ENCODE measurements at regions not wholly inside any gene's neighbourhood (a gene's known extent, or its start where the extent isn't known, plus 50 kb on each side); places are given as distances from the start of the nearest gene placed in this dataset.
"Not testable (repeated sequence)": the region's sequence is repeated elsewhere in the genome, so short reads cannot be mapped to it uniquely, and the experiment has no call there.

DNA sequence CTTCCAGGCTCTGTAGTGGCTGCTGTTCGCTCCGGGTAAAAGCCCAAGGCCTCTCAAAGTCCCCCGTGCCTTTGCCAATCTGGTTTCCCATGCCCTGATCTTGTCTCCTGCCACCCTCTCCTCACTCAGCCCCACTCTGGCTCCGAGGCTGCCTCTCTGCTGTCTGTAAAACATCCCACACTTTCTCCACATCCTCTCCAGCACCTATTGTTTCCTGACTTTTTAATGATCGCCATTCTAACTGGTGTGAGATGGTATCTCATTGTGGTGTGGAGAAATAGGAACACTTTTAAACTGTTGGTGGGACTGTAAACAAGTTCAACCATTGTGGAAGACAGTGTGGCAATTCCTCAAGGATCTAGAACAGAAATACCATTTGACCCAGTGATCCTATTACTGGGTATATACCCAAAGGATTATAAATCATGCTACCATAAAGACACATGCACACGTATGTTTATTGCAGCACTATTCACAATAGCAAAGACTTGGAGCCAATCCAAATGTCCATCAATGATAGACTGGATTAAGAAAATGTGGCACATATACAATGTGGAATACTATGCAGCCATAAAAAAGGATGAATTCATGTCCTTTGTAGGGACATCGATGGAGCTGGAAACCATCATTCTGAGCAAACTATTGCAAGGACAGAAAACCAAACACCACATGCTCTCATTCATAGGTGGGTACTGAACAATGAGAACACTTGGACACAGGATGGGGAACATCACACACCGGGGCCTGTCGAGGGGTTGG, 112.9 kb downstream of the VEGFA start:
- DNase-seq = not testable (repeated sequence)

DNA sequence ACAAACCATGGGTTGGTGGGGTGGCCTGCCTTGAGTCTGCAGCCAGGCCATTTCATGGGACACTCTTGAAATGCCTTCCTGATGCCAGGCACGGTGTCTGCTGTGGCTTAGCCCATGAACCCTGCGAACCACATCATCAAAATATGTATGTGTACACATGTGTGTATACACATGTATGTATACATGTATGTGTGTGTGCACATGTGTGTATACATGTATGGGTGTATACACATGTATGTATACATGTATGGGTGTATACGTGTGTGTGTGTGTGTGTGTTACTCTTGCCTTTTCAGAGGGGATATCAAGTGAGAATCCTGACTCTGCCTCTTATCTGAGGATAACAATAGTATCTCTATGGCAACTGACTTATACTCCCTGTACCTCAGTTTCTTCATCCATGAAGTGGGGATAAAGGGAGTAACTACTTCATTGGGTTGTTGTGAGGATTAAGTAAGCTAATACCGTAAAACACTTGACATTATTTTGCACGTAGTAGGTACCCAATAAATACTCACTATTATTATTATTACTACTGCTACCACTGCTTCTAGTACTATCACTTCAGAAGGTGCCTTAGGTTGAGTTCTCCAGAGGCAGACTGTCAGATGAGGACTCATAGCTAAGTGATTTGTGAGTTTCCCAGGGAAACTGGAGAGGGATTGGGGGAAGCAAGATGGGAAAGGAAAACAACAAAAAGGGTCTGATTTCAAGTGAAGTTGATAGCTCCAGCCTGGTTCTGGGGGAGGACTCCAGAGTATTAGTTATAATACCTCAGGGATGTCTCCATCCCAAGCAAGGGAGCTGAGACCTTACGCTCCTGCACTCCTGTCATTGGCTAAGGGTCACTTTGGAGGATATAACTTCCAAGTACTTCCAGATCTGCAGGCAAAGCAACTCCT, 110.5 kb downstream of the VEGFA start:
- no peak for DNase-seq

DNA sequence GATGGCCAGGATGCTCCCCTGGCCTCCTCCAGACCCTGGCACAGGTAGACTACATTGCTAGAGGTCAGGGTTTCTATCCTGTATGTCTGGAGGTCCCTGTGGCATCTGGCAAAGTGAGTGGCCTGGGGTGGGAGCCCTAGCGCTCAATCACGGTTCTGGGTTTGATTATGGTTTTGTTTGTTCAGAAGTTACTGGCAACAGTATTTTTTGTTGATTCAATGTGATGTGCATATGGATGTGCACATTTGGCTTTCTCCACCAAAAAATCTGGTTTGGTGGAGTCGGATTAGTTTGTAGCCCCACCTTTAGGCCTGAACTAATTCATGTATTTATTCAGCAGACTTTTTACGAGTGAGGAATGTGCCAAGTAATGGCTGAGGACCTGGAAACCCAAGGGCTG, 109.7 kb downstream of the VEGFA start:
- DNase-seq = no peak

DNA sequence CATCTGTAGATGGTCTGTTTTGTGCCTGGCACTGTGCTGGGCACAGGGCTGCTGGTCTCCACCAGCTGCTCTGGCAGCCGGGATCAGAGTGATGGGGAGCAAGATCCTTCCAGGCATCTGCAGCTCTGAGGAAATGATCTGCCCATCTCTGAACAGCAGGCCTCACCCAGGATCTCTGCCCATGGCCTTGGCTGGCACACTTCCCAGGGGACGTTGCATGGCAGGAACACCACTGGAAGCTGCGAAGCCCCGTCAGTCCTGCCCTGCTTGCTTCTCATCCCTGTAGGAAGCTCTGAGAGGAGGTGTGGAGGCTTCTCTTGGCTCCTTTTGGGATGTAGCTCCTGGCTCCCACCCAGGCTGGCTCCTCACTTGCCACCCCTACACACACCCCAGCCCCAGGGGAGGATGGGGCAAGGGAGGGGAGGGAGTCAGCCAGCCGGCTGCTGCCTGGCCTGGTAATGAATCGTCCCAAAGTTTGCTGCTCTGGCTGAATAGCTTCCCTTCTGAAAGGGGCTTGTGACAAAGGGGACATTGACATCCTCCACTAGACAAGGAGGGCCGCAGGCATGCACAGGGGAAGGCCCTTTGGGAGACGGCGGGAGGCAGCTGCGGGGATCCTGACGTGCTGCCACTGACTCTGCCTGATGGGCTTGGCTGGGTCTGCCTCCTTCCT, 108.9 kb downstream of the VEGFA start:
- no peak for DNase-seq

DNA sequence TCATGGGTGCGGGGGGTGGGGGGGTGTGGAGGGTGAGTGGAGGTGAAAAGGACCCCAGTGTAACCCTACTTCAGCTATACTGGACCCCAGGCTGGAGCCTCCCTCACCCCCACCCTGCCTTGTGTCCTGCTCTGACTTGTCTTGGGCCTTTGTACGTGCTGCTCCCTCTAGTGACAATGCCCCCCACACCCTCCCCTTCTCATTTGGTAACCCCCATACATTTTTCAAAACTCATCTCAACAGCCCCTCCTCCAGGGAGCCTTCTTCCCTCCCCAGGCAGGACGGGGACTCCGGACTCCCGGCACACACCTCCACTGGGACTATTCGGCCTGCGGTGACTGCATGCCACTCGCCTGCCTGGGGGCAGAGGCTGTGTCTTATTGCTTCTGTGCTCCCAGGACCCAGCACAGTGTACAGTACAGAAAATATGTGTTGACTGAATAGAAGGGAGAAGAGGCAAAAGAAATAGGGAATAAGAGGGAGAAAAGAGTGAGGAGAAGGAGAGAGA, 108.2 kb downstream of the VEGFA start:
- no peak for DNase-seq

DNA sequence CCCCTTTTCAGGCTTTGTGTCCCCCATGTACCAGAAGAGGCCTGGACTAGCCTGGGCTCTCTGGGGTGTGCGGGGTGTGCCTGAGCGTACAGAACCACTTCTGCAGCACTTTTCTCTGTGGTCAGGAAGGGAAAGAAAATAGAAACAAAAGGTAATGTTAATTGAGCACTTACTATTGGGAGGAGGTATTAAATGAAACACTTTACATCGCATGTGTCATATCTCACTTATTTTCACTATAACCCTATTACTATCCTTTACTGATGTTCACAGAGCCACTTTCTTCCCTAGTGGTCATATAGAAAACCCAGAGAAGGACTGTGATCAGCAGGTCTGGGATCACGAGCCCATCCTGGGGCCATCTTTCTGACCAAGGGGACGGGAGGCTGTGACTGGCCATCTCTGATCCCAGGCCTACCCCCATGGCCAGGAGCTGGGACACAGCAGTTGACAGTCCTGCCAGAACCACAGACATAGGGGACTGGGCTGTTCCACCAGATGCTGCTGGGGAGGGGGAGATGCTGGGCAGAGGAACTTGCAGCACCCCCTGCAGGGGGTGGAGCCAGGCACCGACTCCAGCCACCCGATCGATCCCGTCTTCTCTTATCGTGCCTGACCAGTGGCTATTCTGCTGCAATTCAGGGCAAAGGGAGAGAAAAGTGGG, 107.6 kb downstream of the VEGFA start:
- no peak for DNase-seq

DNA sequence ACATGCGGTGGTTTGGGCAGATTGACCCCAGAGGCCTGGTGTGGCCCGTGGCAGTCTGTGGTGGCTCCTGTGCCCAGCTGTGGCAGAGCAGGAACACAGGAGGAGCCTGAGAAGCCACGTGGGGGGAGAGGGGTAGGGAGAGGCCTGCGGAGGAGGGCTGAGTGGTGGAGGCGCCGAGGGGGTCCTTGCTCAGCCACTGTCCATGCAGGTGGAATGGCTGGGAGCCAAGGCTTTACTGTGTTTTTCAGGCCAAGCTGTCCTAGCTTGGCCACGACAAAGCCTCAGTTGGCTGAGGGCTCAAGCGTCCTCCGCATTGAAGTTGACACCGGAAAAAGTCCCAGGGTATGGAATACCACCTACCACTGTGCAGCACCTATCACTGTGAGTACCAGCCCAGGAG, 107.0 kb downstream of the VEGFA start:
- no peak for DNase-seq

DNA sequence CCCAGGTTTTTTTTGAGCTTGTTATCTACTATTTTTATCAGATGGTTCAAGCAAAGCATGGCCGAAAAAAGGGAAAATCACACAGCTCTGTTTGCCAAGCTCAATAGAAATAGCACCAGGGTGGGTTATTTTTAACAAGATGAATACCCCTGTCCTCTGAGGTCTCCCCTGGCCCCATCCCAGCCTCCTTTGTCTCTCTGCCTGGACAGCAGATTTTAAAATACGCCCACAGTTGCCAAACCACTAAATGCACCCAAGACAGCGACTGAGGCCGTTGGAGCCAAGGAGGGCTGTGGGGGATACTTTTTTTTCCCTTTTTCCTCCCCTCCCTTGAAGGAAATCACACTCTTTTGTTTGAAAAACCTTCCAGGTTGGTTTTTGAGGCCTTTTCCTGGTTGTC, 106.6 kb downstream of the VEGFA start:
- no peak for DNase-seq

DNA sequence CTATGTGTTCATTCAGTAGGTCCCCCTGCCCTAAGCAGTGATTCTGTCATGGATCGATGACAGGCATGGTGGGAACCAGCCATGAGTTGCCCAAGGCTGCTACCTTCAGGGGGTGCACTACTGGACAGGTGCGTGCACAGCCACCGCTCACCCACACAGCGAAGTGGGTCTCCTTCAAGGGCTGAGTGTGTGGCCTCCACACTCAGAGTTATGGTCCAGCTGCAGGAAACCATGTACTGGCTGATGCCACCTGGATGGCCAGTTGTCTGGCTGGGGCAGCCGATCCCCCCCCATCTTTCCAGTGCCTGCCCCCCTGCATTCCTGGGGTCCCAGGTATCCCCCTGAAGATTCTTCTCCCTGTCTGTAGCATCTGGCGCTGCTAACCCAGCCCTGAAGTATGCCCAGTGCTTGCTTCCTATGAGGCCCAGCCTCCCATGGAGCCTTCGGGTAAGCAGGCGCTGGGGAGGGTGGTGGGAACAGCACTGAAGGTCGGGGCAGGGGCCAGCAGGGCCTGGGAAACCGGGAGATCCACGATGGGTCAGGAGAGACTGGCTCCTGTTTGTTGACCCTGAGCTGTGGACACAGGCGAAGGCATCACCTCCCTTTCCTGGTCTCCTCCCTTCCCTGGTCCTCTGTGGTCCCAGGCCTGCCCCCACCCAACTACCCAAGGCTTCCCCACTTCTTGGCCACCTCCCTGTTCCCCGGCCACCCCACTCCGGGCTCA, 106.0 kb downstream of the VEGFA start:
- no peak for DNase-seq

DNA sequence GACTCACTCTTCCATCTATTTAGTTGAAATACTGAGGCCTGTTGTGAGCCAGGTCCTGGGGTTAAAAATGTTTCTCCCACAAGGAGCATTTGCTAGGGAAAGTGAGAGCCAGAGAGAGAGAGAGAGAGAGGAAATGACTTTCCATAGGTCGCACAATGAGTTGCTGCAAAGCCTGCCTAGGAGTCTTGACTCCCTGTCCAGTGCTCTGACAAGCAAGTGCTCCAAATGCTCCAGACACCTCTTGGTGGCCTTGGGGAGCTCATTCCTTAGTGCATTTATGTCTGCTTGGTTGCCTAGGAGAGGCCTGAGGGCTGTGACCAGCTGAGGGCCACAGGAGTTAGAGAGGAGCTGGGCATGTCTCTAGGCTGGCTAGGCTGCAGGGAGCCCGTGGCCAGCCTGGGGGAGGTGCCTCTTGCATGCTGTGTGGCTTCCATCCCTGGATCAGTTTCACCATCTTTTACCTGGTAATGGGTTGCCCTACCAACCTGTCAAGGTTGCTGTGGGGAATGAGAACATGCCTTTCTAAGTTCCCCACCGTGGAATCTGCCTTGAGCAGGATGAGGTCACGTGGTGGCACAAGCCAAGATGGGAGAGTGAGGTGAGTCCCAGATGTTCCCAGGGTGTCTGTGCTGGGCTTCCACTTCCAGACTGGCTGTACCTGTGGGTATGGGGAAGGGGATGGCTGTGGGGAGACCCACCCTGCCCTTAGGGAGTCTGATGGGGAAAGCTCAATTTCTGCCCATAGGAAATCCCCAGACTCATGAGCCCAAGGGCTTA, 105.0 kb downstream of the VEGFA start:
- DNase-seq = no peak

DNA sequence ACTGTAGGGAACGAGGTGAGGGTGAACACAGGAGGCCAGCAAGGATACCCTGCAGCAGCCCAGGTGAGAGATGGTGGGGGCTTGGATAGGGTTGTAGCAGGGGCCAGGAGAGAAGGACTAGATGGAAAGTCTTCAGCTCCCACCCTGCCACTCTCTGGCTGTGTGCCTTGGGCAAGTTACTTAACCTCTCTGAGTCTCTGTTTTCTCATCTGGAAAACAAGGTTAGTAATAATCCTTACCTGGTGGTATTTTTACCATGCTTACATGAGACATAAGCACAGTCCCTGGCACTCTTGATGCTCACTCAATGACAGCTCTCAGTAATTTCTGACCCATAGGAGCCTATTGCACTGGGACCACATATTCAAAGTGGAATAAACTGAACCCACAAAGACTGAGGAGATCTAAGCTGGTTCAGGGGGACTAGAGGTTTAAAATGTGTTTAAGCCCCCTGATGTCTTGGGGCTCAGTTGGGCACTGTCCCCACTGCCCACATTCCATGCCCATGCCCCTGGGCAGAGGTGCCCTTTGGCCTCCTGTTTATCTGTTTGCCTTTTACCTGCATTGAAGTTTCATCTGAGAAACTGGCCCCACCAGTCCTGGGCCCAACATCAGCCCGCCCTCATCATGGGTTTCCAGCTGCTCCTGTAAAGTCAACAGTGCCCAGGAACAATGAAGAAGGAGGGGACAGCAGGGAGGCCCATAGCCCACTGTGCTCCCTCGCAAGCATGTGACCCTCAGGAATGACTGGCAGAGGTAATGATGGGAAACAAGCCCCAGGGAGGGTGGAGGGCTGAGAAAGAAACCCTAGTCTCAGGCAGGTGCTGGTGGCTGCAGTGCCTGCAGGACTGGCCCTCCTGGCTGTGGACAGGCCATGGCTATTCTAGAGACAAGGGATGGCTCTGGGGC, 104.0 kb downstream of the VEGFA start:
- DNase-seq = no peak

DNA sequence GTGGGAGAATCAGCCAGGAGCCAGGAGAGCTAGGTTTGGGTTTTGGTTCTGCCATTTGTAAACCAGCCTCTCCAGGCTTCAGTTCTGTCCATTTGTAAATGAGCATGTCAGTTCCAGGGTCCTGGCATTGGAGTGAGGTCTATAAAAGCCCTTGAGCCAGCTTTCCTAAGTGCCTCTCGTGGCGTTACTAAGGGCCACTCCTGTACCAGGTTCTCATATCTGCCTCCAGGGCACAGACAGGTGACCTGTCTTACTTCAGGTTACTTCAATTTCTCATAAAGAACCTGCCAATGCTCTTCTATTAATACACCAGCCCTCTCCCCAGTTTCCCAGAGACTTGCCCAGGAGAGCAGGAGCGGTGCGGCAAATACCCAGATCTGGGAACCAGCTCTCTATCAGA, 101.9 kb downstream of the VEGFA start:
- DNase-seq = no peak

DNA sequence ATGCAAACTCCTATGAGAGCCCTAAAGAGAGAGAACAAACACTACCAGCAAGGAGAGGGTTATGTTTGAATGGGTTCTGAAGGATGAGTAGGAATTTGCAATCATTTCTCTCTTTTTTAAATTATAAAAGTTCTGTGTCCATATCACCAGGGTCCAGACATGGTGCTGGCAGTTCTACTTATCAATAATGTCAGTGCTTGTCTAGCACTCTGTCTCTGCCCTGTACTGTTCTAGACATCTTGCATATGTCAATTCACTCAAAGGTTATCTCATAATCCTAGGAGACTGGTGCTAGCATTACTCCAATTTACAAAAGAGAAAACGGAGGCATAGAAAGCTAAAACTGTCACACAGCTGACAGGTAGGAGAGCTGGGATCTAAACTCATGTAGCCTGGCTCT, 101.3 kb downstream of the VEGFA start:
- no peak for DNase-seq

DNA sequence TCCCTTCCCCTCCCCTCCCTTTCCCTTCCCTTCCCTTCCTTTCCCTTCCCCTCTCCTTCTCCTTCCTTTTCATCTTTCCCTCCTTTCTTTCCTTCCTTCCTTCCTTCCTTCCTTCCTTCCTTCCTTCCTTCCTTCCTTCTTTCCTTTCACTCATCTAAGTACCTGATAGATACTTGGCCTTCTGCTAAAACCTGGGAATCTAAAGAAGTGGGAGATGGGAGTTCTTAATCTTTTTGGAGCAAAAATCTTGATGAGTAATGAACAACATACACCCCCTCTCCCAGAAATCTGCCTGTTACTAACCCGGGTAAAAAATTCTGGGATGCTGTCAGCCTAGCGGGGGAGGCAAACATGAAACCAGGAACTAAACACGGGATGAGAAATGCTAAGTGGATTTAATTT, 100.7 kb downstream of the VEGFA start:
- DNase-seq = no peak

DNA sequence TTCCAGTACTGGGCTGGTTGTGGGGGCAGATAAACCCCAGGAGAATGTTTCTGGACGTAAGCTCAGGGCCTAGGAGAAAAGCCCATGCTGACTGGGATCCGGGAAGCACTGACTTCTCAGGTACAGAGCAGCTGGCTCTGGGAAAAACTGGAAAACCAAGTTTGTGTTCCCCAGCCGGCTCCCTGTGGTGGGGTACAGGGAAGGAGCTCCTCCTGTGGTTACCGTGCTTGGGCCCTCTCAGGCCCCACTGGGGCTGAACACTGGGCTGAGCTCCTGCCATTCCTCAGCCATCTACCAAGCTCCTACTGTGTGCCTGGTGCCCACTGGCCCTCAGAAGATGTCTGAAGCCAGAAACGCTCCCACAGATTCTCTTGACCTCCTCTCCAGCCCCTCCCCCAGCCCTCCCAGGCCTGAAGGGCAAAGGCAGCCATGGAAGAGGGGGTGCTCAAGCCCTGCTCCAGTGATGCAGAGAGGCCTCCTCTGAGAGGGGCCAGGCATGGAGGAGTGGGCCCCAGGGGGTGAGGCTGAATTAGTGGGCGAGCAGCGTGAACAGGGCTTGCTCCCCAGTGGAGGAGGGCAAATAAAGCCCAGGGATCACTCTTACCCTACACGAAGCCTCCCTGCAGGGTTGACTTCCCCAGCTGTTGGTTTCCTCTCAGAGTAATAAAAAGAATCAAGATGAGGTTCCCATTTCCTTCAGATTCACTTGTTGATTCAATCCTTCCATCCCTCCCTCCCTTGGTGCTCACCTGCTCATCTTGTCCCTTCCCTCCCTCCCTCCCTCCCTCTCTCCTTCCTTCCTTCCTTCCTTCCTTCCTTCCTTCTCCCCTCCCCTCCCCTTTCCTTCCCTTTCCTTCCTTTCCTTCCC, 100.0 kb downstream of the VEGFA start:
- no peak for DNase-seq

DNA sequence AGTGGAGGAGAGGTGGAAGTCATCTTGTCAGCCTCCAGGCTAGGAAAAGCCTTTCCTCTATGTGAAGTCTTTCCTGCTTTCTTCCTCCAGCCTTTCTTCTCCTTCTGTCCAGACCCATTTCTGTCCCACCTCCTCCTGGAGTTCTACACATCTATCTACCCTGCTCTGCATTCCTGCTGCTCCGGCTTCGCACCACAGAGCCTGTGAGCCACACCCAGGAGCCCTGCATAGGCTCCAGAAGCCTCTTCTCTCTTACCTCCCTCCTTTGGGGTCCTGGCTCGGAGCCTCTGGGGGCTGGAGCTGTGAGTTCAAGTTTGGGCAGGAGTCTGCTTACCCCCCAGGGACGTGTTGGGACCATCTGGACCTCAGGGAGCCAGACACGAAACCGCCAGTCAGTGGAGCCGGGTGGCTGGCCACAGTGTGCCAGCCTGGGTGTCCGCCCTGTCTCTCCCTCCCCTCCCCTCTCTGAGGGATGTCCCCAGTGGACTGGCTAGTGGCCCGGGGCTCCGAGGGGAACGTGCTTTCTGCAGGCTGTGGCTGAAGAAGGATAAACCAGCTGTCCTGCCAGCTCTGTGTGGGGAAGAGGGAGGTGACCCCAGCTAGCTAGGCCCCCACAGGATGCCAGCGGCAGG, 99.2 kb downstream of the VEGFA start:
- DNase-seq = no peak

DNA sequence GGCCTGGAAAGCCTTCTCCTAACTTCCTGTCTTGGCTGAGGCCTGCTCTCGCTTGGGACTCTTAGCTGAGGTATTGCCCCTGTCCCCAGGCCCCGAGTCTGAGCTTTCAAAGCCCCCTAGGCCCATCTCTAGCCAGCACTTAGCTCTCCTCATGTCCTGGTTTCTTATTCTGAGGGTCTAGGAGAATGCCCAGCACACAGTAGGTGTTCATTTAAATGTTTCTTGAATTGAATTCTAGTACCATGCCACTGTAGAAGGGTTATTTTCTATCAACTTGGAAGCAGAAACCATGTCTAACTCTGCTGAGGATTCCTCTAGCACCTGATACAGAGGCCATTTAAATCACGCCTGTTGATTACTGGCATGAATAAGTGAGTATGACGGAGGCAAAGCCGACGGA, 98.5 kb downstream of the VEGFA start:
- no peak for DNase-seq

DNA sequence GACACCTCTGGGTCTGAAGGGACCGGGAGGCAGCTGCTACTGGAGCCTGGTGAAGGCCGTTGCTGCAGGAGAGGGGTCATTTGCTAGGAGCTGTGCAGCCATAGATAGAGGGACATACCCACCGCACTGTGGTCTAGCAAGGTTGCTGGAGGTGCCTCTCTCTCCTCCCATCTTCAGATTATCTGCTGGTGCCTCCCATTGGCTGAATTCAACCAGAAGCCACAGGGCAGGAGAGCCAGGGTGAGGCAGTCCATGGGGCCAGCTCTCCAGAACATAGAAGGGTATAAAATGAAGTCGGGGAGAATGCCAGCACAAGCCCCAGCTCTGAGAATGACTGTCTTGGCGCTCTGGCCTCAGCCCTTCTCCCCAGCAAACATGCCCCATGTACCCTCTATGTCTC, 98.0 kb downstream of the VEGFA start:
- DNase-seq = no peak

DNA sequence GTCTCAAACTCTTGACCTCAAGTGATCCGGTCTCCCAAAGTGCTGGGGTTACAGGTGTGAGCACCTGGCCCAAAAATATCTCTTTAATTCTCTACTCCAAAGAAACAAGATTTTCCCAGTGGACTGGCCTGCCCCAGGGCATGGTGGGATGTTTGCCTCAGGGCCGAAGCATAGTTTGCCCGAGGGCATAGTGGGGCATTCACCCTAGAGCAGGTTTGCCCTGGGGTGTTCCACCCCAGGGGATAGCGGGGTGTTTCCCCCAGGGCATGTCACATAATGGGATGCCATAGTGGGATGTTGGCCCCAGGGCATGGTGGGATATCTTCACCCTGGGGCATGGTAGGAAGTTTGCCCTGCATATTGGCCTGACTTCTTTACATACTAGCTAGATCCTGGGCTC, 97.2 kb downstream of the VEGFA start:
- no peak for DNase-seq

All from activated CD4-positive, alpha-beta T cell treated with anti-CD3 and anti-CD28 coated beads, Interleukin-2, amount 50 U/mL, for 48 hours (primary cell).